Esophagus squamous epithelium (tissue), 5 donors: ENCODE measurements at regions not wholly inside any gene's neighbourhood (a gene's known extent, or its start where the extent isn't known, plus 50 kb on each side); places are given as distances from the start of the nearest gene placed in this dataset.

Source experiments
- DNase-seq: peaks from one replicate; lab custom pipeline; 2025; lab: John Stamatoyannopoulos, UW
- H3K27ac ChIP-seq, 4 donors: fragments of 200-600 bp; sonication (generic); one replicate each; pipeline ENCODE4 v1.5.1; 2016 to 2019; ENCODE audit warnings: mild to moderate bottlenecking in 1 of 4
- H3K27me3 ChIP-seq, 4 donors: fragments of 200-600 bp; sonication (generic); 1 replicate in 3 of 4; 2 replicates in 1 of 4; pipeline versions ENCODE4 v1.5.1 to v1.6.0; 2017 to 2021; ENCODE audit warnings: antibody characterized with exemption in 1 of 4
- H3K36me3 ChIP-seq, 3 donors: fragments of 200-600 bp; sonication (generic); one replicate each; pipeline ENCODE4 v1.5.1; 2016 to 2019
- H3K4me1 ChIP-seq, 3 donors: fragments of 200-600 bp; sonication (generic); one replicate each; pipeline ENCODE4 v1.5.1; 2017 to 2019
- H3K4me3 ChIP-seq, 4 donors: fragments of 200-600 bp; sonication (generic); 1 replicate in 3 of 4; 2 replicates in 1 of 4; pipeline ENCODE4 v1.5.1; 2016 to 2019; ENCODE audit warnings: mild to moderate bottlenecking in 2 of 4, moderate library complexity in 1 of 4
- H3K9me3 ChIP-seq, 3 donors: fragments of 200-600 bp; sonication (generic); one replicate each; pipeline ENCODE4 v1.5.1; 2016 to 2019
- CTCF ChIP-seq, 6 experiments: fragments of 450-650 bp in 4 of 6; fragments of 200-600 bp in 2 of 6; sonication (generic) in 2 of 6; IDR thresholded peaks; one replicate each; pipeline ENCODE4 v1.5.1; 2016 to 2019; ENCODE audit warnings: antibody characterized with exemption in 6 of 6, mild to moderate bottlenecking in 4 of 6, moderate library complexity in 4 of 6
- POLR2A ChIP-seq, 4 donors: fragments of 450-650 bp; IDR thresholded peaks; one replicate each; pipeline ENCODE4 v1.6.1; 2017; ENCODE audit warnings: antibody characterized with exemption in 4 of 4, mild to moderate bottlenecking in 4 of 4, moderate library complexity in 3 of 4
- WGBS, 2 donors: methylation state at CpG; one replicate each; pipeline ENCODE4 v1.1.5; 2018; 5-methylcytosine and 5-hydroxymethylcytosine counted together
- intact Hi-C: fragments of 100-400 bp; cut with DNase I; formaldehyde crosslinking; loops from one replicate; pipeline ENCODE4 v1.15.0; 2022
- donor health status: DM: yes; HTN: yes; CAD: no.

GRCh38 chr9:129498451-129499384 is 122.2 kb downstream of the C9orf50 start:
- peak overlapping the region; percentile 95 to 98 (median 96) for H3K27ac ChIP-seq
- H3K4me1 ChIP-seq = peaks cover 33 to 92% (median 37%) of the 10 kb centered on the region in 3 donors
- H3K9me3 ChIP-seq = no peaks in the 10 kb centered on the region
- intact Hi-C loops = no loop called here
- H3K27me3 ChIP-seq = no peaks in the 10 kb centered on the region
- DNase-seq = no peak
- TF ChIP-seq POLR2A (IDR thresholded peaks at IDR 0.05) (no peak), CTCF (IDR thresholded peaks at IDR 0.05) (no peak)
- 74 to 80% methylated on average over 6 to 7 of the region's 7 CpGs for WGBS, 2 donors
- peak overlapping the region in 3 of 4 donors; percentile 60 to 77 (median 62) for H3K4me3 ChIP-seq
- peaks cover 0 to 6% (median 0%) of the 10 kb centered on the region in 3 donors for H3K36me3 ChIP-seq

- Histone ChIP-seq H3K4me1 (peaks cover 37 to 92% (median 39%) of the 10 kb centered on the region in 3 donors), H3K4me3 (peak overlapping the region in 3 of 4 donors; percentile 60 to 77 (median 62)), H3K27ac (peak overlapping the region; percentile 95 to 98 (median 96)), H3K27me3 (no peaks in the 10 kb centered on the region), H3K9me3 (no peaks in the 10 kb centered on the region), H3K36me3 (no peaks in the 10 kb centered on the region)
- WGBS, 2 donors = 56 to 67% methylated on average over 8 of the region's 8 CpGs
- no peak for TF ChIP-seq CTCF (IDR thresholded peaks at IDR 0.05)
- no peak for TF ChIP-seq POLR2A (IDR thresholded peaks at IDR 0.05)
- no peak for DNase-seq
- intact Hi-C loops = no loop called here
Observed at GRCh38 chr9:129497813-129498450, 123.0 kb downstream of the C9orf50 start.

GRCh38 chr9:129497005-129497812 is 123.7 kb downstream of the C9orf50 start:
- Histone ChIP-seq H3K27ac (peak overlapping the region; percentile 95 to 98 (median 96)), H3K4me3 (peak overlapping the region; percentile 50 to 77 (median 61)), H3K36me3 (peaks cover 0 to 5% (median 0%) of the 10 kb centered on the region in 3 donors), H3K27me3 (no peaks in the 10 kb centered on the region), H3K9me3 (no peaks in the 10 kb centered on the region), H3K4me1 (peaks cover 39 to 96% (median 42%) of the 10 kb centered on the region in 3 donors)
- TF ChIP-seq POLR2A (IDR thresholded peaks at IDR 0.05) (no peak), CTCF (IDR thresholded peaks at IDR 0.05) (no peak)
- WGBS, 2 donors = 10 to 16% methylated on average over 9 to 10 of the region's 16 CpGs
- no peak for DNase-seq
- intact Hi-C loops = no loop called here

- H3K4me1 ChIP-seq = peaks cover 43 to 98% (median 48%) of the 10 kb centered on the region in 3 donors
- peak overlapping the region; percentile 95 to 98 (median 96) for H3K27ac ChIP-seq
- no peaks in the 10 kb centered on the region for H3K9me3 ChIP-seq
- no peak for DNase-seq
- TF ChIP-seq POLR2A (IDR thresholded peaks at IDR 0.05) = peak in 2 of 4 donors; percentile 50 to 70
- peak in 1 of 6 experiments; percentile 5 for TF ChIP-seq CTCF (IDR thresholded peaks at IDR 0.05)
- intact Hi-C loops = no loop called here
- H3K27me3 ChIP-seq = no peaks in the 10 kb centered on the region
- H3K4me3 ChIP-seq = peak overlapping the region; percentile 50 to 77 (median 61)
- H3K36me3 ChIP-seq = peaks cover 0 to 7% (median 0%) of the 10 kb centered on the region in 3 donors
- WGBS, 2 donors = 0% methylated on average over 2 to 4 of the region's 43 CpGs
Observed at GRCh38 chr9:129496473-129497004, 124.4 kb downstream of the C9orf50 start.
